PC-3 (cell line): ENCODE measurements at regions not wholly inside any gene's neighbourhood (a gene's known extent, or its start where the extent isn't known, plus 50 kb on each side); places are given as distances from the start of the nearest gene placed in this dataset.
"Not testable (repeated sequence)": the region's sequence is repeated elsewhere in the genome, so short reads cannot be mapped to it uniquely, and the experiment has no call there.

Source experiments
- ATAC-seq: fragments of 200-7000 bp; cut with Tn5 transposase; 2 replicates; pipeline ENCODE4 v1.9.1; 2020; ENCODE audit warnings: mild to moderate bottlenecking, moderate library complexity
- BruUV-seq: library from RNA; stranded (reverse); fragments of 400-500 nt; replicated peaks from 2 replicates; lab custom pipeline; 2021; lab: Mats Ljungman, UMichigan
- CTCF ChIA-PET: fragments of 300-600 bp; sonication (Branson Sonifier 250); formaldehyde crosslinking; loops from one replicate; lab custom pipeline; 2022; ENCODE audit warnings: antibody characterized with exemption; lab: Charles Lee
- POLR2A ChIA-PET: fragments of 300-600 bp; sonication (Branson Sonifier 250); formaldehyde crosslinking; loops from one replicate; lab custom pipeline; 2022; ENCODE audit warnings: antibody characterized with exemption; ENCODE audit not compliant: unreplicated experiment; lab: Charles Lee
- DNase-seq: peaks from one replicate; pipeline ENCODE4 v3.0.0-alpha.2; 2015
- H2AFZ ChIP-seq: fragments of 300-600 bp; sonication (generic); 2 replicates; pipeline ENCODE4 v1.6.0; 2016; ENCODE audit warnings: antibody characterized with exemption, low read length
- H3F3A ChIP-seq: fragments of 300-600 bp; sonication (generic); one replicate; pipeline ENCODE4 v1.6.0; 2017; ENCODE audit warnings: antibody characterized with exemption, low read length, control low read depth, mild to moderate bottlenecking; ENCODE audit not compliant: unreplicated experiment
- H3K27ac ChIP-seq: fragments of 300-600 bp; sonication (generic); 2 replicates; pipeline ENCODE4 v1.5.1; 2016; ENCODE audit warnings: mild to moderate bottlenecking, low read length
- H3K27me3 ChIP-seq: fragments of 300-600 bp; sonication (generic); 2 replicates; pipeline ENCODE4 v1.6.1; 2016; ENCODE audit warnings: low read length, mixed read lengths
- H3K36me3 ChIP-seq: fragments of 300-600 bp; sonication (generic); 2 replicates; pipeline ENCODE4 v1.6.1; 2016; ENCODE audit warnings: low read depth, mixed run types, low read length, mixed read lengths
- H3K4me1 ChIP-seq: fragments of 300-600 bp; sonication (generic); 2 replicates; pipeline ENCODE4 v1.5.1; 2016; ENCODE audit warnings: low read length; ENCODE audit not compliant: insufficient read depth
- H3K4me2 ChIP-seq: fragments of 300-600 bp; sonication (generic); 2 replicates; pipeline ENCODE4 v1.6.0; 2016; ENCODE audit warnings: low read length
- H3K4me3 ChIP-seq: fragments of 300-600 bp; sonication (generic); 2 replicates; pipeline ENCODE4 v1.5.1; 2016; ENCODE audit warnings: mild to moderate bottlenecking, low read length, mixed read lengths
- H3K79me2 ChIP-seq: fragments of 300-600 bp; sonication (generic); 2 replicates; pipeline ENCODE4 v1.6.1; 2017; ENCODE audit warnings: low read length, mixed read lengths
- H3K9ac ChIP-seq: fragments of 300-600 bp; sonication (generic); 2 replicates; pipeline ENCODE4 v1.6.0; 2016; ENCODE audit warnings: mild to moderate bottlenecking, low read length
- H3K9me2 ChIP-seq: fragments of 300-600 bp; sonication (generic); replicated peaks from 2 replicates; pipeline ENCODE4 v1.6.1; 2016; ENCODE audit warnings: mixed run types, low read length, mixed read lengths
- H3K9me3 ChIP-seq: fragments of 300-600 bp; sonication (generic); 2 replicates; pipeline ENCODE4 v1.6.1; 2016; ENCODE audit warnings: low read length, mixed read lengths
- H4K20me1 ChIP-seq: fragments of 300-600 bp; sonication (generic); 2 replicates; pipeline ENCODE4 v1.6.1; 2016; ENCODE audit warnings: low read length, mixed read lengths
- CTCF ChIP-seq: fragments of 300-600 bp; sonication (generic); conservative IDR thresholded peaks from 2 replicates; pipeline ENCODE4 v1.5.1; 2017; ENCODE audit warnings: antibody characterized with exemption, low read depth, mild to moderate bottlenecking, low read length
- EZH2 ChIP-seq: fragments of 300-600 bp; sonication (generic); IDR thresholded peaks from one replicate; pipeline ENCODE4 v1.6.1; 2017; ENCODE audit warnings: antibody characterized with exemption, mild to moderate bottlenecking, low read length; ENCODE audit not compliant: unreplicated experiment
- EZH2phosphoT487 ChIP-seq: fragments of 300-600 bp; sonication (generic); IDR thresholded peaks from 2 replicates; pipeline ENCODE4 v1.6.1; 2018; ENCODE audit warnings: mild to moderate bottlenecking, antibody characterized with exemption, low read length, borderline replicate concordance
- intact Hi-C: fragments of 100-400 bp; cut with micrococcal nuclease; formaldehyde crosslinking; loops from 2 replicates; pipeline ENCODE4 v1.9.0; 2023

- H2AFZ ChIP-seq: no peak overlapping the region
- POLR2A ChIA-PET: interaction anchor here (0.6 kb wide), 1 partner anchor 148 kb away, joined by 3 read pairs; no protein-coding TSS in a partner anchor
- TF ChIP-seq EZH2 (no peak), EZH2phosphoT487 (no peak), CTCF (no peak)
- no peak overlapping the region for H3K4me2 ChIP-seq
- BruUV-seq: no TSS peak
- no peaks in the 10 kb centered on the region for H3K36me3 ChIP-seq
- H3K27me3 ChIP-seq: no peaks in the 10 kb centered on the region
- H3K9me3 ChIP-seq: no peaks in the 10 kb centered on the region
- no peak for DNase-seq
- ATAC-seq: no peak
- no peak overlapping the region for H3K9ac ChIP-seq
- CTCF ChIA-PET: no interaction called here
- no peaks in the 10 kb centered on the region for H3F3A ChIP-seq
- H4K20me1 ChIP-seq: no peaks in the 10 kb centered on the region
- H3K27ac ChIP-seq: no peak overlapping the region
- intact Hi-C loops: no loop called here
- no peaks in the 10 kb centered on the region for H3K79me2 ChIP-seq
- peaks cover 11% of the 10 kb centered on the region for H3K4me1 ChIP-seq
- H3K4me3 ChIP-seq: no peak overlapping the region
- no peaks in the 10 kb centered on the region for H3K9me2 ChIP-seq
Measured at GRCh38 chr3:56935811-56936210, 124.7 kb upstream of the SPATA12 start.

- intact Hi-C loops, H3K9me3 ChIP-seq, CTCF ChIA-PET, POLR2A ChIA-PET, H3K36me3 ChIP-seq, H3F3A ChIP-seq, DNase-seq, H3K27me3 ChIP-seq, H4K20me1 ChIP-seq, H3K4me2 ChIP-seq, BruUV-seq, ATAC-seq, H3K9ac ChIP-seq, H3K79me2 ChIP-seq, H3K4me3 ChIP-seq, H2AFZ ChIP-seq, H3K9me2 ChIP-seq, H3K27ac ChIP-seq: not testable (repeated sequence)
- H3K4me1 ChIP-seq: peaks cover 25% of the 10 kb centered on the region
Measured at GRCh38 chr3:56934481-56934880, 126.0 kb upstream of the SPATA12 start.

- no TSS peak for BruUV-seq
- no peaks in the 10 kb centered on the region for H3K36me3 ChIP-seq
- no peaks in the 10 kb centered on the region for H3F3A ChIP-seq
- H3K4me1 ChIP-seq: peaks cover 28% of the 10 kb centered on the region
- H3K27ac ChIP-seq: no peak overlapping the region
- no peak overlapping the region for H3K9ac ChIP-seq
- no peaks in the 10 kb centered on the region for H3K27me3 ChIP-seq
- H3K4me3 ChIP-seq: no peak overlapping the region
- no peaks in the 10 kb centered on the region for H4K20me1 ChIP-seq
- H3K4me2 ChIP-seq: no peak overlapping the region
- DNase-seq: no peak
- no peaks in the 10 kb centered on the region for H3K9me2 ChIP-seq
- H3K79me2 ChIP-seq: no peaks in the 10 kb centered on the region
- ATAC-seq: no peak
- H3K9me3 ChIP-seq: no peaks in the 10 kb centered on the region
- intact Hi-C loops: no loop called here
- TF ChIP-seq CTCF (no peak), EZH2phosphoT487 (no peak), EZH2 (no peak)
- POLR2A ChIA-PET: no interaction called here
- CTCF ChIA-PET: no interaction called here
- no peak overlapping the region for H2AFZ ChIP-seq
Measured at GRCh38 chr3:56933803-56934202, 126.7 kb upstream of the SPATA12 start.
